ENCODE measurements at regions not wholly inside any gene's neighbourhood (a gene's known extent, or its start where the extent isn't known, plus 50 kb on each side); places are given as distances from the start of the nearest gene placed in this dataset.
"Not testable (repeated sequence)": the region's sequence is repeated elsewhere in the genome, so short reads cannot be mapped to it uniquely, and the experiment has no call there.

DNA sequence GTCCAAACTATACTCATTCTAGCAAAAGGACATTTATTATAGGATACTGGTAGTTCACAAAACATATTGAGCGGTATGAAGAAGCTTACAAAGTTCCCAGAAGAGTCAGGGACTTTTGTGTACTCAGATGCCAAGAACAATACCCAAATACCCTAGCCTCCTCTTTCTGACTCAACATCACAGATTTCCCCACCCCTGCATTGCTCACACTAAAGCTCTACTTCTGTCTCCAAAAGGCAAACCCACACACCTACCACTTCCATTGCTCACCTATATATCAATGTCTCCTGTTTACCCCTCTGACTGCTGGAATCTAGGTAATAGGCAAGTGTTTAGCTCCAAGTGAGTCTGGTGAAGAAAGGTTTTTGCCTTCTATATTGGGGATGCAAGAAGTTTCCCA lies 100.7 kb upstream of the HCCS start:
- DNase-seq, result no peak
- intact Hi-C loops (cut with DNase I), result no loop called here
- 93 to 97% methylated on average over 1 of the region's 1 CpG for WGBS, 2 donors
- Histone ChIP-seq H3K4me1 (no peaks in the 10 kb centered on the region), H3K27ac (no peak overlapping the region), H3K36me3 (no peaks in the 10 kb centered on the region), H3K4me3 (no peak overlapping the region), H3K9me3 (no peaks in the 10 kb centered on the region), H3K27me3 (no peaks in the 10 kb centered on the region)
- TF ChIP-seq EP300 (IDR thresholded peaks at IDR 0.05) (no peak), POLR2AphosphoS5 (IDR thresholded peaks at IDR 0.05) (no peak), CTCF (IDR thresholded peaks at IDR 0.05) (no peak), POLR2A (IDR thresholded peaks at IDR 0.05) (no peak)

- no peak overlapping the region for H3K27ac ChIP-seq
- DNase-seq, result no peak
- no peak overlapping the region for H3K4me3 ChIP-seq
- H3K36me3 ChIP-seq, result no peaks in the 10 kb centered on the region
- no peaks in the 10 kb centered on the region for H3K27me3 ChIP-seq
- no peak for TF ChIP-seq CTCF (IDR thresholded peaks at IDR 0.05)
- no peak for TF ChIP-seq POLR2AphosphoS5 (IDR thresholded peaks at IDR 0.05)
- TF ChIP-seq POLR2A (IDR thresholded peaks at IDR 0.05), result no peak
- no peak for TF ChIP-seq EP300 (IDR thresholded peaks at IDR 0.05)
- no peaks in the 10 kb centered on the region for H3K4me1 ChIP-seq
- H3K9me3 ChIP-seq, result no peaks in the 10 kb centered on the region
- intact Hi-C loops (cut with DNase I), result no loop called here
- WGBS, 2 donors, result 83 to 88% methylated on average over 1 of the region's 1 CpG
Observed at GRCh38 chrX:11016728-11017127, 94.4 kb upstream of the HCCS start.

DNA sequence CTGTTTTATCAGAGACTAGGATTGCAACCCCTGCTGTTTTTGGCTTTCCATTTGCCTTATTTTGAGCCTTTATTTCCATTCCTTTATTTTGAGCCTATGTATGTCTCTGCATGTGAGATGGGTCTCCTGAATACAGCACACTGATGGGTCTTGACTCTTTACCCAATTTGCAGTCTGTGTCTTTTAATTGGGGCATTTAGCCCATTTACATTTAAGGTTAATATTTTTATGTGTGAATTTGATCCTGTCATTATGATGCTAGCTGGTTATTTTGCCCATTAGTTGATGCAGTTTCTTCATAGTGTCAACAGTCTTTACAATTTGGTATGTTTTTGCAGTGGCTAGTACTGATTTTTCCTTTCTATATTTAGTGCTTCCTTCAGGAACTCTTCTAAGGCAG lies 88.5 kb upstream of the HCCS start:
- H3K36me3 ChIP-seq; H3K9me3 ChIP-seq; intact Hi-C loops (cut with DNase I); DNase-seq; H3K4me1 ChIP-seq; H3K27ac ChIP-seq; H3K4me3 ChIP-seq; H3K27me3 ChIP-seq: not testable (repeated sequence)

DNA sequence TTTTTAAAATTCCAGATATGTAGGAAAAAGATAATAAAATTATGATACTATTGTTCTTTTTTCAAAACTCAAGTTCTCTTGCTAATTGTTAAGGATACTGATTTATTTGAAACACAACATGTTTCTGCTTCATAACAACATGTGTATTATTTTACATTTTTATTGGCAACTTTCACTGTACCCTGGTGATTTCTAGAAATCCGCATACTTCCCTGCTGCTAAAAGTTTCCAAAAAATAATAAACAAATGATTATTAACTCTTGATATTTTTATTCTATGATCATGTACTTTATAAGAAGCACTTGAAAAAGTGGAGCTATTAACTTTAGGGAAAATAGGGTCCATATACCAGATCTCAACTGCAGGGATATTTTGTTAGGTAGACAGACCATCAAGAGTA lies 71.2 kb upstream of the HCCS start:
- WGBS, 2 donors, result 79 to 98% methylated on average over 1 of the region's 1 CpG
- Histone ChIP-seq H3K36me3 (no peaks in the 10 kb centered on the region), H3K9me3 (no peaks in the 10 kb centered on the region), H3K4me3 (no peak overlapping the region), H3K4me1 (no peaks in the 10 kb centered on the region), H3K27ac (no peak overlapping the region), H3K27me3 (no peaks in the 10 kb centered on the region)
- no peak for DNase-seq
- no peak for TF ChIP-seq POLR2A (IDR thresholded peaks at IDR 0.05)
- TF ChIP-seq CTCF (IDR thresholded peaks at IDR 0.05), result no peak
- intact Hi-C loops (cut with DNase I), result no loop called here

- H3K9me3 ChIP-seq, result no peaks in the 10 kb centered on the region
- 33 to 93% methylated on average over 1 of the region's 1 CpG for WGBS, 2 donors
- intact Hi-C loops (cut with DNase I), result no loop called here
- H3K4me1 ChIP-seq, result no peaks in the 10 kb centered on the region
- no peak for DNase-seq
- no peak overlapping the region for H3K27ac ChIP-seq
- TF ChIP-seq CTCF (IDR thresholded peaks at IDR 0.05) (no peak), POLR2AphosphoS5 (IDR thresholded peaks at IDR 0.05) (no peak), POLR2A (IDR thresholded peaks at IDR 0.05) (no peak), EP300 (IDR thresholded peaks at IDR 0.05) (no peak)
- H3K36me3 ChIP-seq, result no peaks in the 10 kb centered on the region
- H3K27me3 ChIP-seq, result no peaks in the 10 kb centered on the region
- H3K4me3 ChIP-seq, result no peak overlapping the region
Observed at GRCh38 chrX:11040405-11040804, 70.7 kb upstream of the HCCS start.
